Ammon's horn (tissue), 1 donor: ENCODE measurements at regions not wholly inside any gene's neighbourhood (a gene's known extent, or its start where the extent isn't known, plus 50 kb on each side); places are given as distances from the start of the nearest gene placed in this dataset.

Experiments used
- DNase-seq: peaks from one replicate; pipeline ENCODE4 v3.0.0-alpha.2; 2016; ENCODE audit warnings: low spot score

DNA sequence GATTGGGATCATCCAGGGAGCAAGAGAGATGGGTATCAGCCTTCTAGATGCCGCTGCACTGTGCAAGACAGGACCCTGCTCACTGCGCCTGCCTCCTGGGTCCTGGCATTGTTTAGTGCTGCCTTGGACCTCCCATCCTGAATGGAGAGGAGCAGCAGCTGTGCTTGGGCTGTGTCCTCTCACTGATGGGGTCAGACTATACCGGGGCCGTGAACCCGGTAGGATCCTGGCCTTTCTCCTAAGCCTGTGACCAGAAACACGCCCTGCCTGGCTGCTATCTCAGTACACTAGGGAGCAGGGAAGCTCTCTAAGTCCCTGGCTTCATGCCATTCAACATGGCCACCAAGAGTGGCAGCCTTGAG, 309.4 kb upstream of the ZNF32 start:
- DNase-seq: no peak

GRCh38 chr10:43957267-43958070, 308.8 kb upstream of the ZNF32 start:
- DNase-seq: no peak

DNA sequence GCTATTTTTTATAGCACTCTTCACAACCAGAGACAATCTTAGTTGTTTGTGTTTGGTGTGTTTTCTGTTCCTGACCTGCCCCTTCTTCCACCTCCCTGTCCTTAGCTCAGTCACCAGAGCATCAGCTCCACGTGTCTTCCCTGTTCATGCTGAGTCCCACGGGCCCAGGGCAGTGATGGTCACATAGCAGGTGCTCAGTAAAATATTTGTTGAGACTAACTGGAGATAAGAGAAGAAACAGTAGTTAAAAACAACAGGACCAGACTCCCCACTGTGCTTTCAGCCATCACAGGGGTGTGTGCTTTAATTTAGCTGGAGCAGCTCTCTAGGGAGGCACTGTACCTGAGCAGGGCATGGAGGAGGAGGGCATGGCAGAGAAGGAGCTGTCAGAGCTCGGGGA, 307.3 kb upstream of the ZNF32 start:
- no peak for DNase-seq

- no peak for DNase-seq
Observed at GRCh38 chr10:43955002-43955596, 306.4 kb upstream of the ZNF32 start.

- no peak for DNase-seq
Observed at GRCh38 chr10:43953672-43954071, 305.0 kb upstream of the ZNF32 start.

DNA sequence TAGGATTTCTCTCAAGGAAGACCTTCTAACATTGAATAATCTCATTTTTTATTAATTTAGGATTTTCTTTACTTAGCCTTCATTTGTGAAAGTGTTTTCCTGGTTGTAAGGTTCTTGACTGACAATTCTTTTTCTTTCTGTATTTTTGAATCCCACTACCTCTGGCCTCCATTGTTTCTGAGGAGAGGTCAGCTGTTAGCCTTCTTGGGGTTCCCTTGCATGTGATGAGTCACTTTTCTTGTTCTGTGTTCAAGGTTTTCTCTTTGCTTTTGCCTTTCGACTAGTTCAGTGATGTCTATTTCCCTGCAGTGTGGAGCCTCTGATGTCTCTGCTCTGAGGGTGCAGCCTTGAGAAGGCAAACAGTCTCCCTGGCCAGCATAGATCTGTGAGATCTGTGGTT, 304.1 kb upstream of the ZNF32 start:
- DNase-seq: no peak

DNA sequence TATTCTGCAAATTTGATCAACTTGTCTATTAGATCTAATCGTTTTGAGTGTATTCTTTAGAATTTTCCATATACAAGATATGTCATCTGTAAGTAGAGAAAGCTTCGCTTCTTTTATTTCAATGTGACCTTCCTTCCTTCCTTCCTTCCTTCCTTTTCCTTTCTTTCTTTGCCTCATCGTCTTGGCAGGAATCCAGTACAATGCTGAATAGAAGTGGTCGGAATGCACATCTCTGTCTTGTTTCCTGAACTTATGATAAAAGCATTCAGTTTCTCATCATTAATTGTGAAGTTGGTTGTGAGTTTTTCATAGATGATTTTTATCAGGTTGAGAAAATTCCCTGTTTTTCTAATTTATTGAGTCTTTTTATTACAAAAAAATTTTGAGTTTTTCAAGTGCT, 300.7 kb upstream of the ZNF32 start:
- no peak for DNase-seq

DNA sequence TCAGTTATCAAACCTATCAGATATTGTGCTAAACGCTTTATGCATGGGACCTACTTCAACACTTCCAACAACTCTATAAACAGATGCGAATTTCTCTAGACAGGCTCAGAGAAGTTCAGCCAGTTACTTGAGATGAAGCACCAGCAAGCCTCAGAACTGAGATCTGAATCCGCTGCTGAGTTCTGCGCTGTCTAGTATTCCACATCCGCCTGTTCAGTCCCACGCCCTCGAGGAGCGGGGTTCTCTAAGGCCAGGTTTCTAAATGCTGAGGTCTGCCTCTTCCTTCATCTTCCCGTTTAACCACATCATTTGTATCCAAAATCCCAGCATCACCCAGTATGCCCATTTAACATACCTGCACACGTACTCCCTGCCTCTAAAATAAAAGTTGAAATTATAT, 297.8 kb upstream of the ZNF32 start:
- no peak for DNase-seq

DNA sequence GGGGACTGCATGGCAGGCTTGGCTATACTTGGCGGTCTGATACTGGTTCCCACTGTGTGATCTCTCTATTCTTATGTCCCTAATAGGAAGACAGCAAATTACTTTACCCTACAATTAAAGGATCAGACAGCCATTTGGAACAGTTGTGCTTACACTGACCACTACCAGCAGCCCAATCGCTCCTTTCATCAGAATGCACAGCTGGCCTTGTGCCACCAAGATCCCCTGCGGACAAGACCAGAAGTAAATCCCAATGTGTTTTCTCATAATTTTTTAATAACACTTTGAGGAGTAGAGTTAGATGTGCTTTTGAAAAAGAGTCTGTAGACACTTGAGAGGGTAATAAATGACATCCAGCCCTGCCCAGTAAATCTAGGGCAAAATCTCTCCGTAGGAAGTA, 297.2 kb upstream of the ZNF32 start:
- DNase-seq: no peak

DNA sequence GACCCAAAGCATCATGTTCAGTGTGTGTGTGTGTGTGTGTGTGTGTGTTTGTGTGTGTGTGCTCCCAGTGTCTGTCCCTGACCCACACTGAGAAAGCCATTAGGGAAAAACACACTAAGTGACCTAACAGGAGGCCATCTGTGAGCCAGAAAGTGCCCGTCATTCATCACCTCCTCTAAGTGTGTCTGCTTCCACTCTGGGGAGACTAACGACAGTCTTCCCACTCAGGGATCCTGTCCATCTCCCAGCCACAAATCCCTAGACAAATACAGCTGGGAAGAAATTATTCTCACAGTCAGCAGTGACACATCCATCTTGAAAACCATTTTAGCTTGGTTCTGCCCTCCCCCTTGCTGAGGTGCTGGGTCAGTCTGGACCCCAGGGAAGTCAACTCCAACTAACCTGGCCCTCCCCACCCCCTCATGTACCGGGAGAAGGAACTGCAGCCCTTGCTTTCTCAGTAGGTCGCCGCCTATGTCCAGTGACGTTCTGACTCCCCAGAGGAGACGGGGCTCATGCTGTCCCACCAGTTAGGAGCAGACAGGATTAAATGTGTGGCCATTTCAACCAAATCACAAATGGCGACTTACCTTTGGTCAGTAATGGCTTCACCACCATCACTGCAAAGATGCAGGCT, 296.5 kb upstream of the ZNF32 start:
- no peak for DNase-seq

- DNase-seq: no peak
Observed at GRCh38 chr10:43944381-43945093, 295.9 kb upstream of the ZNF32 start.

GRCh38 chr10:43943818-43944360, 295.2 kb upstream of the ZNF32 start:
- DNase-seq: no peak

- DNase-seq: no peak
Observed at GRCh38 chr10:43943119-43943817, 294.6 kb upstream of the ZNF32 start.

- DNase-seq: no peak
Observed at GRCh38 chr10:43942096-43942850, 293.6 kb upstream of the ZNF32 start.

DNA sequence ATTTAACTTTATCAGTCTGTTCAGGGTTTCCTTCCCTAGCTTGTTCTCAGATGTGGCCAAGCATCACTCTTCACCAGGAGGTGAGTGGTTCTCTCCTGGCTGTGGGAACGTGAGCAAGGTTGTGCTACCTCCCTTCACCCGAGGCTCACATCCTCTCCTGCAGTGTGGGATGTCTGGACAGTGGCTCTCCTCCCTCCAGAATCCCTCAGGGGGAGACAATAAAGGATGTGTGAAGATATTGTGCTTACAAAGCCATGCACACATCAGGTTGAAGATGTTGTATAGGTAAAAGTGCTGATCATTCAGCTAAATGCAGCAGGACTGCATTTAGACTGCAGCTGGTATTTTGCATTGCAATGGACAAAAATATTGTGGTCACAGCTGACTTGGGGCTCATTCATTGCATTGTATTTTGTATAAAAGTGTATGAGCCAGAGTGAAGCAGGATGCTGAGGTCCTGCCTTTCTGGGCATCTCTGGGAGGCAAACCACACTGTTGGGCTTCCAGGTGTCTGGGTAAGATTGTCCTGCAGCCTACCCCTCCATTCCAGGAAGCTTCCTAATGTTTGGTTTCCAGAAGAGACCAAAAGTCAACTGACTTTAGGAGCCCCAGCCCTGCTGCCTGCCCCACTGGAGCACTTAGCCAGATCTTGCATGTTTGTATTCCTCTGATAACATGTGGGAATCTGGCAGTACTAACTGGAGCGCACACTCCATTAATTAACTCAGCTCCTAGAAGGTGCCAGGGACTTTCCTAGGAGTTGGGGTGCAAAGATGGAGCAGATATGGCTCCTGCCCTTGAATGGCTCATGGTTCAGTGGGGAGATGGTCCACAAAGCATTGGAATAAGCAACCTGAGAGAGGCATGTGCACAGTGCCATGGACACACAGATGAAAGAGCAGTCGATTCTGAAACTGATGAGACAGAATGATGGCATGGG, 292.5 kb upstream of the ZNF32 start:
- DNase-seq: no peak

DNA sequence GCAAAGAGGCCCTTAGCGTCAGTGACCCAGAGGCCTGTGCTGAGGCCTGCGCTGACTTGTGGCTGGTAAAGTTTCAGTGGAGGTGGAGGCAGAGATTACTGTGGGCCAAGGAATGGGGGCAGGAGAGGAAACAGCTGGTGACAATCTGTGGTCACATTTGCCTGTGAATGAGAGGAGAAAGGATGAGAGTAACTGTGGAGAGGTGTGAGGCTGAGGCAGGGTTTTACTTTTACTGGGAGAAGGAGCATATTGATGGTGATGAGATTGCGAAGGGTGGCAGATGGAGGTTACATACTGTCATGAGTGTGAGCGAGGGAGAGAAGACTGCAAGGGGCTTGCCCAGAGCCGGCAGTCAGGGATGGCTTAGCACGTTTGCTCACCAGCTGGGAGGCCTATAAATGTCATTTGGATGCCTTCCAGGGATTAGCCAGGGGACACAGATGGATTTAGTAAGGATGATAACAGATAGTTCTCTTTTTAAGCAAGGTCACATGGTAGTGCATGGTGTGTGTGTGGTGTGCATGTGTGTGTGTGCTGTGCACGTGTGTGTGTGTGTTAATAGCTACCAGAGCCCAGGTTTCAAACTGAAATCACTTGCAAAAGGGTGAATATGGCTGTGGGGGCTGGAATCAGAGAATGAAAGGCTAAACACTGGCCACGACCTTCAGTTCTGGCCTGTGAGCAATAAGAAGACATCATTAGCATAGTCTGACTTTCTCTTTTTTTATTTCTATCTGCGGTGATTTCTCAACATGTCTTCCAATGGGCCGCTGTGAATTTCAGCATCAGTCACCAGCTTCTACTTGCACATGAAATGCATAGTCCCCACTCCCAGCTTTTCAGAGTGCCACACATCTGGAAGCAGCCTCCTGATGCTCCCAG, 291.5 kb upstream of the ZNF32 start:
- peak; percentile 27 for DNase-seq

GRCh38 chr10:43939389-43939938, 290.8 kb upstream of the ZNF32 start:
- DNase-seq: peak; percentile 0

DNA sequence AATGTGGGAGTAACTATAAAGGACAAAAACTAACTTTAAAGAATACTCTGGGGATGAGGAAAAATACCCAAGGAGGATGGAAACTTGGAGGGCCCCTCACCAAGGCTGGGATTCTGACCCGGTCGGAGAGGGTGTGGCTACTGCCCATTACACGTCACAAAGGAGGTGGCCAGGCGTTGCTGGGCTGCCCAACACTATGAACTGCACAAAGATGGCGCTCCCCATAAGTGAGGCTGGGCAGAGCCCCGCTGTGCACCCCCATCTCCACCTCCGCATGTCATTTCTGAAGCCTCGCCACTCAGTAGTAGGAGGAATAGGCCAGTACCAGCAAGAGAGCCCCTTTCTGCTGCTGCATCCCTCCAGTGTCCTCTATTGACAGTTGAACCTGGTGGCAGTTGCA, 290.1 kb upstream of the ZNF32 start:
- peak; percentile 1 for DNase-seq
